IPS-18a (cell line): ENCODE measurements at regions not wholly inside any gene's neighbourhood (a gene's known extent, or its start where the extent isn't known, plus 50 kb on each side); places are given as distances from the start of the nearest gene placed in this dataset.

ENCODE experiments used
- H3K27ac ChIP-seq: one replicate; pipeline ENCODE4 v1.5.1; 2013; ENCODE audit warnings: low read length
- H3K27me3 ChIP-seq: one replicate; pipeline ENCODE4 v1.6.1; 2013; ENCODE audit warnings: mild to moderate bottlenecking, low read length; ENCODE audit not compliant: control insufficient read depth, insufficient read depth
- H3K36me3 ChIP-seq: one replicate; pipeline ENCODE4 v1.6.1; 2013; ENCODE audit warnings: low read depth, low read length; ENCODE audit not compliant: control insufficient read depth
- H3K4me1 ChIP-seq: one replicate; pipeline ENCODE4 v1.6.1; 2013; ENCODE audit warnings: low read depth, low read length; ENCODE audit not compliant: control insufficient read depth
- H3K4me3 ChIP-seq: one replicate; pipeline ENCODE4 v1.5.1; 2013; ENCODE audit warnings: low read length
- H3K9ac ChIP-seq: one replicate; pipeline ENCODE4 v1.6.1; 2013; ENCODE audit warnings: mild to moderate bottlenecking, low read length, moderate library complexity
- H3K9me3 ChIP-seq: one replicate; pipeline ENCODE4 v1.6.1; 2013; ENCODE audit warnings: low read depth, low read length; ENCODE audit not compliant: control insufficient read depth

DNA sequence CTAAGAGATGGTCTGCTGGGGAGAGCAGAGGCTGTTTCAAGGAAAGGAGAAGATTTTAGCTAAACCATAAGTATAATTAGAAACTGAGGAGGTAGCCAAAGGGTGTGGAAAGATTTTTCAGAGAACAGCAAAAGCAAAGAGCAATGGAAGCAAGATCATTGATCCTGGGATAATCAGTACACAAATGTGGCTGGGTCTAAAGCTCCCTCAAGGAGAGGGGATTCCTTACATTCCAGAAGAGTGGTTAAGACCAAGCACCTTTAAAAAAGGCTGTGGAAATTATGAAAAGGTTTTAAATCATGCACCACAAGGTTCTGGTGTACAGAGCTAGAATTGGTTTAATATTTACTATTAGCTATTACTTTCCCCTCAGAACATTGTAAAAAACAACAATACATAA, 246.0 kb upstream of the UBE2E3 start:
- Histone ChIP-seq H3K9me3 (no peaks in the 10 kb centered on the region), H3K27me3 (no peaks in the 10 kb centered on the region), H3K4me1 (no peaks in the 10 kb centered on the region), H3K4me3 (no peak overlapping the region), H3K27ac (no peak overlapping the region), H3K9ac (no peak overlapping the region), H3K36me3 (no peaks in the 10 kb centered on the region)

DNA sequence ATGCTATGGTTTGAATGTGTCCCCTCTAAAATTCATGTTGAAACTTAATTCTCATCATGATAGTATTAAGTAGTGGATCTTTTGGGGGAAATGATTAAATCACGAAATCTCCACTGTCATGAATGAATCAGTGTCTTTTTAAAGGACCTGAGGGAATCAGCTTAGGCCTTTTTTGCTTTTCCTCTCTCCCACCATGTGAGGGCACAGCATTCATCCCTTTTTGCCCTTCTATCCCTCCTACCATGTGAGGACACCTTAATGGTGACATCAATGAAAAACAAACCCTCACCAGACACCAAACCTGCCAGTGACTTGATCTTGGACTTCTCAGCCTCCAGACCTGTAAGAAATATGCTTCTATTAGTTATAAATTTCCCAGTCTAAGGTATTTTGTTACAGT, 247.1 kb upstream of the UBE2E3 start:
- no peak overlapping the region for H3K9ac ChIP-seq
- H3K4me3 ChIP-seq: no peak overlapping the region
- H3K36me3 ChIP-seq: no peaks in the 10 kb centered on the region
- no peaks in the 10 kb centered on the region for H3K9me3 ChIP-seq
- H3K27me3 ChIP-seq: no peaks in the 10 kb centered on the region
- no peaks in the 10 kb centered on the region for H3K4me1 ChIP-seq
- H3K27ac ChIP-seq: no peak overlapping the region

DNA sequence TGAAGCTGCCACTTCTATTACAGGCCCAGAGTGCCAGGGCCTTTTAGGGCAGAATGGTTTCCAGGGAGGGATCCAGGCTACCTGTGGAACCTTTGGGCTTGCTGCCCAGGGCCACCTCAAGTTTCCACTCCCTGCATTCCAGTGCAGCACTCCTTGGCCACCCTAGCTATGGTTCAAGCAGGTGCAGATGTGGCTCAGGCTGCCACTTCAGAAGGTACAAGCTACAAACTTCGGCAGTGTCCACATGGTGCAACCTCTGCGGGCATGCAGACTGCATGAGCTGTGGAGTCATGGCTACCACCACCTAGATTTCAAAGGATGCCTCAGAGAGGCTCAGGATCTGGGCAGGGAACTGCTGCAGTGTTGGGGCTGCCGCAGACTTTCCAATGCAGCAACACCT, 248.1 kb upstream of the UBE2E3 start:
- Histone ChIP-seq H3K9me3 (no peaks in the 10 kb centered on the region), H3K4me1 (no peaks in the 10 kb centered on the region), H3K27ac (no peak overlapping the region), H3K27me3 (no peaks in the 10 kb centered on the region), H3K4me3 (no peak overlapping the region), H3K36me3 (no peaks in the 10 kb centered on the region), H3K9ac (no peak overlapping the region)

DNA sequence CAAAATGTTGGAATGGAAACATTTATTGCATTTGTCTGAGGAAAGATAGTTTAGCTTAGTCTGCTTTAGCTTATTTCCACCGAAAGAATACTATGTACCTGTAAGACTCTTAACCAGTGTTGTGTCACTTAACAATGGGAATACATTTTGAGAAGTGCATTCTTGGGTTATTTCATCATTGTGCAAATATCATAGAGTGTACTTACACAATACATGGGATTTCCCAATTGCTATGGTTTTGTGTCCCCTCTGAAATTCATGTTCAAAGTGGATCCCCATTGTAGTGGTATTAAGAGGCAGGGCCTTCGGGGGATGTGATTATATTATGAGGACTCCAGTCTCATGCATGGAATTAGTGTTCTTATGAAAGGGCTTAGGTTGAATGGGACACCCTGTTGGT, 249.4 kb upstream of the UBE2E3 start:
- Histone ChIP-seq H3K36me3 (no peaks in the 10 kb centered on the region), H3K9me3 (no peaks in the 10 kb centered on the region), H3K27ac (no peak overlapping the region), H3K27me3 (no peaks in the 10 kb centered on the region), H3K4me3 (no peak overlapping the region), H3K9ac (no peak overlapping the region), H3K4me1 (no peaks in the 10 kb centered on the region)

DNA sequence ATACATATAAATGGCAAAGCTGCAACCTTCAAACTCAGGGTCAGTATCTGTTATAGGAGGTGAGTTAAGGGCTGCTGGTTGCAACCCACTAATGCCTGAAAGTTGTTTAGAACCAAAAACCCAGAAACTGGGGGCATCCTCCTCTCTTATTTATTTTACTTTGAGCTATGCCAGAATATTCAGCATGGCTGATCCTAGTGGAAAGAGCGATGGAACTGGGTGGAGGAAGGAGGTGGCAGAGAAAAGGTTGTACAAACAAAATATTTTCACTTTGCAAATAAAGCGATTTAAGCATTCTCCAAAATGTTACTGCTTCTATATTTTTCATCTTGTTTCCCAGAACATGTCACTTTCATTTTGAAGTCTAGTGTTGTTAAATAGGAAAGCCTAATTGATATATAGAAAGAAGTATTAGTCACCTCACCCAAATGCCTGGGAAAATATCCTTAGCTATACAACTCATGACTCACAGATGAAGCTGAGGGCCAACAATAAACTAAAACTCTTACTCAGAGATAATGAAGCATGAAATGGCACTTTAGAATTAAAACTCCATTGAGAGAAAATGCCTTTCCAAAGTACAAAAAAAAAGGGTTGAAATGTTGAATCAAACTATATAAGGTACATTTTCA, 251.4 kb upstream of the UBE2E3 start:
- no peaks in the 10 kb centered on the region for H3K36me3 ChIP-seq
- no peak overlapping the region for H3K9ac ChIP-seq
- H3K27ac ChIP-seq: no peak overlapping the region
- no peaks in the 10 kb centered on the region for H3K9me3 ChIP-seq
- H3K27me3 ChIP-seq: no peaks in the 10 kb centered on the region
- H3K4me1 ChIP-seq: no peaks in the 10 kb centered on the region
- no peak overlapping the region for H3K4me3 ChIP-seq

DNA sequence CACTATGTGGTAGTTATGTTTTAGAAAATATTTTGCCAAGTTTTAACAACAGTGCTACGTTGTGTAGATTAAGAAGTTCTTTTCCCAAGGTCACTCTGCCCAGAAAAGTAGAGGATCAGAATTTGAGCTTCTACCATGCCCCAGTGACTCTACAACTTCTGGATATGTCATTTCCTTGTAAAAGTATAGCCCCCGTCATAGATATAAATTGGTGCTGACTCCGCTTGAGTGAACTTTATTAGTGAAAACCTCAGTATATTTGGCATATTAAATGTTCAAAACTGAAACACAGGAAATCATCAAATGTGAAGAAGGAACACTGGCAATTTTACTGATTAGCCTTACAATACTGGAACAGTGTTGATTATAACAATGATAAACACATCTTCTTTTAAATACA, 256.7 kb upstream of the UBE2E3 start:
- no peak overlapping the region for H3K4me3 ChIP-seq
- no peak overlapping the region for H3K27ac ChIP-seq
- no peaks in the 10 kb centered on the region for H3K4me1 ChIP-seq
- no peaks in the 10 kb centered on the region for H3K27me3 ChIP-seq
- no peaks in the 10 kb centered on the region for H3K36me3 ChIP-seq
- H3K9me3 ChIP-seq: no peaks in the 10 kb centered on the region
- no peak overlapping the region for H3K9ac ChIP-seq

DNA sequence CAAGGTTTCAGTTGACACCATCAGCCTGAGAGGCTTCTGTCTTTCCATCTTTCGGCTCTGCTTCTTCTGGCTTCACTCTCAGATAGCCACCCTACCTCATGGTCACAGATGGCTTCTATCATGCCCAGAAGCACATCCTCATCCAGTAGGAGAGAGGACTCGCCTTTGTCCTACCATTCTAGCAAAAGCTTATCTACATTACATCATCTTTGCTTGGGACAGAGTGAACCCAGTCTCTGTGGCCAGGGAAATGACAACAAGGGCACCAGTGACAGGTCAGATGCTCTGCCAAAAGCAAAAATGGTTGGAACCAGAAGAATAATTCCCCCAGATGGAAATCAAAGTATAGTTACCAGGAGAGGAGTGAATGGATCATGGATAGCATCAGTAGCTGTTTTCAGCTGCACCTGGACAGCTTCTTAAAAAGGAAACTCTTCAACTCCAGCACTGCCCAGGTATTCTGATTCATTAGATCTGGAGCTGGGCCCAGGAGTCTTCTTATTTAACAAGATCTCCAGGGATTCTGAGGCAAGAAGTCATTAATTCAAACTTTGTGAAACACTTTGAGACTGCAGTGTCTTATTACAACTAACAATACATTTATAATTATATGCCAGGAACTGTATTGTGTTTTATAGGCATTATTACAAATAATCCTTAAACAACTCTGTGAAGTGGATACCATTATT, 257.7 kb upstream of the UBE2E3 start:
- H3K27ac ChIP-seq: no peak overlapping the region
- no peaks in the 10 kb centered on the region for H3K36me3 ChIP-seq
- no peaks in the 10 kb centered on the region for H3K4me1 ChIP-seq
- H3K4me3 ChIP-seq: no peak overlapping the region
- H3K27me3 ChIP-seq: no peaks in the 10 kb centered on the region
- H3K9ac ChIP-seq: no peak overlapping the region
- H3K9me3 ChIP-seq: no peaks in the 10 kb centered on the region

DNA sequence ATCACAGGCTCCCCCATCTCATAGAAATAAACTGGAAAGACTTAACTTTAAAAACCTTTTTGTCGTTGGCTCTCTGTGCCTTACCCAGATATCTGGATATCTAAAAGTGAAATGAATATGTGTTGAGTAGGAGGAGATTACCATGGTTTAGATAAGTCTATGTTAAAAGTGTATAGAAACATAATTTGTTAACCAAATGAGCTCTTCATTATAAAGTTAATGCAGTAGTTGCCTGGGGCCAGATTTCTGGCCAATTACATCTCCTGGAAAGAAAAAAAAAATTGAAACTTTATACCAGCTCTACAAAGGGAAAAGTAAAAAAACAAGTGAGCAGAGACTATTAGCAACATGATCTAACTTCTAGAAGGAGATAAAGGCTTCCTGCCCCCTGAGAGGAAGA, 259.6 kb upstream of the UBE2E3 start:
- H3K9me3 ChIP-seq: no peaks in the 10 kb centered on the region
- no peaks in the 10 kb centered on the region for H3K36me3 ChIP-seq
- H3K4me1 ChIP-seq: no peaks in the 10 kb centered on the region
- no peak overlapping the region for H3K4me3 ChIP-seq
- H3K9ac ChIP-seq: no peak overlapping the region
- H3K27me3 ChIP-seq: no peaks in the 10 kb centered on the region
- H3K27ac ChIP-seq: no peak overlapping the region

DNA sequence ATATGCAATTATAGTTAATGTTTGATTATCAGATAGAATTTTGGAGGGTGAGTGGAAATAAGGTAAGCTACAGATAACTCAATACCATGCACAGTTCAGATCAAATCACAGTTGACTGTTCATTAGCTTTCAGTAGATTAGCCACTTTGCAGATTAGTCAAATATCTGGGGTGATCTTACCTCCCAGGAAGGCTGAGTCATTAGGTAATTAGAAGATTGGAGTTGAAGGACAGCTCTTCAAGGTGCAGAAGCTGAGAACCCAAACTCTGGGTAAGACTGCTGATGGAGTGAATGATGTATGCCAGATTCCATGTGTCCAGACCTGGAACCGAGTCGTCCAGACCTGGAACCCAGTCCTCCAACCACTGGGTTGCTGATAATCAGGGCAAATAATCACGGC, 262.8 kb upstream of the UBE2E3 start:
- no peaks in the 10 kb centered on the region for H3K4me1 ChIP-seq
- no peak overlapping the region for H3K9ac ChIP-seq
- H3K36me3 ChIP-seq: no peaks in the 10 kb centered on the region
- no peaks in the 10 kb centered on the region for H3K27me3 ChIP-seq
- no peak overlapping the region for H3K27ac ChIP-seq
- H3K9me3 ChIP-seq: no peaks in the 10 kb centered on the region
- no peak overlapping the region for H3K4me3 ChIP-seq

DNA sequence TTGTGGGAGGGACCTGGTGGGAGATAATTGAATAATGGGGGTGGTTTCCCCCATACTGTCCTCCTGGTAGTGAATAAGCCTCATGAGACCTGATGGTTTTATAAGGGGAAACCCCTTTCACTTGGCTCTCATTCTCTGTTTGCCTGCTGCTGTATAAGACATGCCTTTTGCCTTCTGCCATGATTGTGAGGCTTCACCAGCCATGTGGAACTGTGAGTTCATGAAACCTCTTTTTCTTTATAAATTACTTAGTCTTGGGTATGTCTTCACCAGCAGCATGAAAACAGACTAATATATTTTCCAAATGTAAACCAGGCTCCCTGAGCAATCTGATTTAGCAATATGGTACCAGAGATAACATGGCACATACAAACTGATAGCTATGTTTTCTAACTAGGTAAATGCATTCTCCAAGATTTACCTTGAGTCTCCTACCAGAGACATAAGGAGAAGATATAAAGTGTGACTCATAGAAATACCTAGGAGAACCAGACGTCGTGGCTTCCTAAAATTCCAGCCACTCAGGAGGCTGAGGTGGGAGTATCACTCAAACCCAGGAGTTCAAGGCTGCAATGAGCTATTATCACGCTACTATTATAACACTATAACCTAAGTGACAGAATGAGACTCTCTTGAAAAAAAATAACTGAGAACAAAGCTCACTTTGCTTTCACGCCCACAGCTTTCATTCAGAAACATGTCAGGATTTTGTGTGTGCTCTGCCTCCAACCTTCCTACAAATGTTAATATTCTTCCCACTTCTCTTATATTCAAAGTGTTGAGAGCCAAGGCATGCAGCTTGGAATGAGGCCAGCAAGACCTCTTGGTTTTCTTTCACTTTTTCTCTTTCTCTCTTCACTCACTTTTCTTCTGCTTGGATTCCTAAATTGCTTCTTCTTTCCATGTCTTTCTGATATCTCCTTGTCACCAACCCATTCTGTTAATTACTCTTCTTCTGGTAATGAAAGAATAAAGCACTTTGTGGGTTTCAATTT, 263.9 kb upstream of the UBE2E3 start:
- no peaks in the 10 kb centered on the region for H3K9me3 ChIP-seq
- H3K27ac ChIP-seq: no peak overlapping the region
- H3K27me3 ChIP-seq: no peaks in the 10 kb centered on the region
- H3K36me3 ChIP-seq: no peaks in the 10 kb centered on the region
- no peak overlapping the region for H3K4me3 ChIP-seq
- H3K4me1 ChIP-seq: no peaks in the 10 kb centered on the region
- no peak overlapping the region for H3K9ac ChIP-seq

DNA sequence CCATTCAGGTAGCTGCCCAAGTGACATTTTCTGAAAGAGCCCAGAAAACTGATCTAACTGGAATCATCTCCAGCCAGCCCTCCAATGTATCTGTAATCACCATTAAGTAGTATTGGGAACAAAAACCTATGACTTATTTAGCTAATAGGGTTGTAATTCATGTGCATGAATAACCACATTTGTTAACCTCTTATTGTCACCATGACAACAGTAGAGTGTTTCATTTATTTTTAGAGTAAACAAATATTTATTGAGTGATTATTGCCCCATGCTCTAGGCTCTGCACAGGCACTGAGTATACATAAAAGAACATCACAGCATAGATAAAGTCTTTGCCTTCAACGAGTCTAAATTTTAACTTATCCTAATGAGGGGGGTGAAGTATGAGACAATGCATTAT, 265.4 kb upstream of the UBE2E3 start:
- no peak overlapping the region for H3K9ac ChIP-seq
- H3K27me3 ChIP-seq: no peaks in the 10 kb centered on the region
- no peaks in the 10 kb centered on the region for H3K4me1 ChIP-seq
- no peak overlapping the region for H3K4me3 ChIP-seq
- no peaks in the 10 kb centered on the region for H3K36me3 ChIP-seq
- no peak overlapping the region for H3K27ac ChIP-seq
- H3K9me3 ChIP-seq: no peaks in the 10 kb centered on the region
